ENCODE measurements at regions not wholly inside any gene's neighbourhood (a gene's known extent, or its start where the extent isn't known, plus 50 kb on each side); places are given as distances from the start of the nearest gene placed in this dataset.
"Not testable (repeated sequence)": the region's sequence is repeated elsewhere in the genome, so short reads cannot be mapped to it uniquely, and the experiment has no call there.

DNA sequence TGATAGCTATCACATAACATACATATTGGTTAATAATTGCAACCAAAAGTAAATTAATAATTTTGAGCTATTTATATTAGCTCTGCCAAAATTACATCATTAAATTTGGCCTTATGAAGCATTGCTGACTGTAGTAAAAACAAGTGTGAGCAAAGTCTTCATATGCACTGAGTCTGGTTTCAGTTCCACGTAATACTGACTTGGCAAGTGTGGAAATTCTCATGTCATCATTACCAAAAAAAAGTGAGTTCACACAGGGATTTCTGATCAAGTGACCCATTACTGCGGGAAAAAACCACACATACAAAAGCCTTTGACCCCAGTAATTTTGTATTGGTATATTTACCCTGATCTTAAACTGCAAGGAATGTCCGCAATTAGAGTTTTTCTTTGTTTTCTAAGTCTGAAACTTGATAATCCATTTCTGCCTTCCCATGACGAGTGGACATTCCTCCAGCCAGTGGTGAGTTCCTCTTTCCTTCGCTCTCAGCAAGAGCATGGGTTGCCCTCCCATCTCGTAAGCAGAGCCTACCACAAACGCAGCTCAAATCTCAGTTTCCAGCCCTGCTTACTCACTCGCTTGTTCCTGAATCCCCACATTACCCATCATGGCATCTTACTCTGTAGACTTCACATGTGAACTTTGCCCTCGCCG lies 220.2 kb upstream of the DMRT1 start:
- Mint-ChIP-seq H3K9me3 (no peaks in the 10 kb centered on the region), H3K36me3 (ENCODE audit: low read depth) (no peaks in the 10 kb centered on the region), H3K27ac (no peak overlapping the region), H3K4me3 (no peak overlapping the region), H3K4me1 (ENCODE audit: low read depth) (no peaks in the 10 kb centered on the region), H3K27me3 (peaks cover 5% of the 10 kb centered on the region)
- intact Hi-C loops (cut with DNase I, micrococcal nuclease), result no loop called here
- no peaks in the 10 kb centered on the region for H3K9me3 ChIP-seq (ENCODE audit: control insufficient read depth in 1 of 2, insufficient read depth in 1 of 2, low read length in 2 of 2)
- DNase-seq, result peak in 2 of 14 experiments; percentile 51 to 67
- H3K27me3 ChIP-seq (ENCODE audit: control insufficient read depth in 1 of 2, insufficient read depth in 2 of 2, low read length in 2 of 2), result no peaks in the 10 kb centered on the region
- no peak for TF ChIP-seq CTCF (IDR thresholded peaks at IDR 0.05)
- no peak overlapping the region for H3K4me3 ChIP-seq (ENCODE audit: low read length)
- no peak overlapping the region for H3K27ac ChIP-seq (ENCODE audit: low read depth in 1 of 2, low read length in 2 of 2)
- H3K4me1 ChIP-seq (ENCODE audit: insufficient read depth, low read length), result no peaks in the 10 kb centered on the region
- ChIA-PET CTCF (interaction anchor here (0.8 kb wide), 1 partner anchor 12 kb away, joined by 3 read pairs; no protein-coding TSS in a partner anchor), POLR2A (no interaction called here)
- no peak for ATAC-seq (ENCODE audit: poor library complexity)
- no peaks in the 10 kb centered on the region for H3K36me3 ChIP-seq (ENCODE audit: insufficient read depth, low read length)

DNA sequence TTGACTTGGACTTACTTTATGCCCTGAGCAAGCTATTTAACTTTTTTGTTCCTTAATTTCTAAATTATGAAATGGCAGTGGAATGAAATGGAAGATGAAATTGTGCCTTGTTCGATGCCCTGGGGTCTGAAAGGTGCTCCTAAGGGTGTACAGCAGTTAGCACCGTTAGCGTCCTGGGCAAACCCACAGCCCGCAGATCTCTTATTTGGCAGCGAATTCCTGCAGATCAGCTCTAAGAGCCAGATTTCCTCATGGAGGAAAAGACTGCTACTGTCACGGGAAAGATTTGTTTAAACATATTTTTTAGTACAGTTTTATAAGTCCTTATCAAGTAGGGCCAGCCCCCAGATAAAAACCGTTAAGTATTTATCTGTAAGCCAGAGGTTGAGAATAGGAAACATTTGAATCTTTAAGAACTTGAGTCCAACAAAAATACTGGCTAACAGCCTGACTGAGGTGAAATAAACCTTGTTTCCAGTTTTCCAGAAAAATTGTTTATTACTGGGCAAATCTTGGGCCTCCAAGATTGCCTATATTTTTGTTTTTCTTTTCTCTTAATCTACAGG lies 216.5 kb upstream of the DMRT1 start:
- no peaks in the 10 kb centered on the region for H3K36me3 ChIP-seq (ENCODE audit: insufficient read depth, low read length)
- H3K27me3 ChIP-seq (ENCODE audit: control insufficient read depth in 1 of 2, insufficient read depth in 2 of 2, low read length in 2 of 2), result no peaks in the 10 kb centered on the region
- Mint-ChIP-seq H3K4me3 (no peak overlapping the region), H3K27ac (no peak overlapping the region), H3K27me3 (peaks cover 5% of the 10 kb centered on the region), H3K36me3 (ENCODE audit: low read depth) (no peaks in the 10 kb centered on the region), H3K9me3 (no peaks in the 10 kb centered on the region), H3K4me1 (ENCODE audit: low read depth) (peaks cover 4% of the 10 kb centered on the region)
- intact Hi-C loops (cut with DNase I, micrococcal nuclease), result no loop called here
- no peaks in the 10 kb centered on the region for H3K9me3 ChIP-seq (ENCODE audit: control insufficient read depth in 1 of 2, insufficient read depth in 1 of 2, low read length in 2 of 2)
- H3K4me3 ChIP-seq (ENCODE audit: low read length), result no peak overlapping the region
- H3K27ac ChIP-seq (ENCODE audit: low read depth in 1 of 2, low read length in 2 of 2), result no peak overlapping the region
- DNase-seq (no peak), ATAC-seq (ENCODE audit: poor library complexity) (no peak)
- no peaks in the 10 kb centered on the region for H3K4me1 ChIP-seq (ENCODE audit: insufficient read depth, low read length)
- POLR2A ChIA-PET, result no interaction called here
- CTCF ChIA-PET, result no interaction called here
- TF ChIP-seq CTCF (IDR thresholded peaks at IDR 0.05), result no peak

- Mint-ChIP-seq H3K27me3 (peaks cover 5% of the 10 kb centered on the region), H3K4me1 (ENCODE audit: low read depth) (peaks cover 4% of the 10 kb centered on the region), H3K9me3 (no peaks in the 10 kb centered on the region), H3K36me3 (ENCODE audit: low read depth) (no peaks in the 10 kb centered on the region), H3K4me3 (no peak overlapping the region), H3K27ac (no peak overlapping the region)
- no peaks in the 10 kb centered on the region for H3K27me3 ChIP-seq (ENCODE audit: control insufficient read depth in 1 of 2, insufficient read depth in 2 of 2, low read length in 2 of 2)
- intact Hi-C loops (cut with DNase I, micrococcal nuclease), result no loop called here
- no peak for TF ChIP-seq CTCF (IDR thresholded peaks at IDR 0.05)
- DNase-seq (no peak), ATAC-seq (ENCODE audit: poor library complexity) (no peak)
- H3K36me3 ChIP-seq (ENCODE audit: insufficient read depth, low read length), result no peaks in the 10 kb centered on the region
- no peaks in the 10 kb centered on the region for H3K4me1 ChIP-seq (ENCODE audit: insufficient read depth, low read length)
- POLR2A ChIA-PET, result no interaction called here
- CTCF ChIA-PET, result no interaction called here
- H3K27ac ChIP-seq (ENCODE audit: low read depth in 1 of 2, low read length in 2 of 2), result no peak overlapping the region
- H3K9me3 ChIP-seq (ENCODE audit: control insufficient read depth in 1 of 2, insufficient read depth in 1 of 2, low read length in 2 of 2), result no peaks in the 10 kb centered on the region
- no peak overlapping the region for H3K4me3 ChIP-seq (ENCODE audit: low read length)
Observed at GRCh38 chr9:625613-626012, 215.9 kb upstream of the DMRT1 start.

GRCh38 chr9:626114-626513 lies 215.4 kb upstream of the DMRT1 start:
- H3K27ac Mint-ChIP-seq; H3K36me3 Mint-ChIP-seq (ENCODE audit: low read depth); H3K9me3 ChIP-seq (ENCODE audit: control insufficient read depth in 1 of 2, insufficient read depth in 1 of 2, low read length in 2 of 2); ATAC-seq (ENCODE audit: poor library complexity); POLR2A ChIA-PET; H3K36me3 ChIP-seq (ENCODE audit: insufficient read depth, low read length); H3K27ac ChIP-seq (ENCODE audit: low read depth in 1 of 2, low read length in 2 of 2); H3K27me3 ChIP-seq (ENCODE audit: control insufficient read depth in 1 of 2, insufficient read depth in 2 of 2, low read length in 2 of 2); H3K4me3 Mint-ChIP-seq; H3K9me3 Mint-ChIP-seq; DNase-seq; H3K4me1 ChIP-seq (ENCODE audit: insufficient read depth, low read length); H3K27me3 Mint-ChIP-seq; H3K4me1 Mint-ChIP-seq (ENCODE audit: low read depth); H3K4me3 ChIP-seq (ENCODE audit: low read length); intact Hi-C loops (cut with DNase I, micrococcal nuclease): not testable (repeated sequence)
- CTCF ChIA-PET, result interaction anchor here (0.5 kb wide), 1 partner anchor 33 kb away, joined by 3 read pairs; no protein-coding TSS in a partner anchor
